GM21619 (cell line): ENCODE measurements at regions not wholly inside any gene's neighbourhood (a gene's known extent, or its start where the extent isn't known, plus 50 kb on each side); places are given as distances from the start of the nearest gene placed in this dataset.
"Not testable (repeated sequence)": the region's sequence is repeated elsewhere in the genome, so short reads cannot be mapped to it uniquely, and the experiment has no call there.

Source experiments
- ATAC-seq: cut with Tn5 transposase; IDR thresholded peaks from one replicate; pipeline ENCODE4 v1.9.1; 2021; ENCODE audit not compliant: unreplicated experiment

- no peak for ATAC-seq
Measured at GRCh38 chr4:65999518-65999871, 329.2 kb upstream of the EPHA5 start.

GRCh38 chr4:65998807-65999517 lies 328.7 kb upstream of the EPHA5 start:
- ATAC-seq, result not testable (repeated sequence)

GRCh38 chr4:65983061-65983460 lies 312.8 kb upstream of the EPHA5 start:
- no peak for ATAC-seq

GRCh38 chr4:65976287-65976686 lies 306.0 kb upstream of the EPHA5 start:
- ATAC-seq, result no peak

GRCh38 chr4:65973186-65973585 lies 302.9 kb upstream of the EPHA5 start:
- no peak for ATAC-seq

DNA sequence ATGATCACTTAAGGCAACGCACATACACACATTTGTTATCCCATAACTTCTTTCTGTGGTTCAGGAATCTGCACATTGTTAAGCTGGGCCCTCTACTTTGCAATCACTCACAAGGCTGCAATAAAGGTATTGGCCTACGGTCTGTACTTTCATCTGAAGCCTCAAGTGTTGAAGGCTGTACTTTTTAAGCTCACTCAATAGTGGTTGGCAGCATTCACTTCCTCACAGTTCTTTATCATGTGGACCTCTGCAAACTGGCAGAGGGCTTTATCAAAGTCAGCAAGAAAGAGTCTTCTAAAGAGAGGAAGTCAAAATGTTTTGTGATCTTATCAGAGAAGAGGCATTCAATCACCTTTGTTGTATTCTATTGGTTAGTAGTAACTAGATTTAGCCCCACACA lies 301.4 kb upstream of the EPHA5 start:
- ATAC-seq, result no peak

DNA sequence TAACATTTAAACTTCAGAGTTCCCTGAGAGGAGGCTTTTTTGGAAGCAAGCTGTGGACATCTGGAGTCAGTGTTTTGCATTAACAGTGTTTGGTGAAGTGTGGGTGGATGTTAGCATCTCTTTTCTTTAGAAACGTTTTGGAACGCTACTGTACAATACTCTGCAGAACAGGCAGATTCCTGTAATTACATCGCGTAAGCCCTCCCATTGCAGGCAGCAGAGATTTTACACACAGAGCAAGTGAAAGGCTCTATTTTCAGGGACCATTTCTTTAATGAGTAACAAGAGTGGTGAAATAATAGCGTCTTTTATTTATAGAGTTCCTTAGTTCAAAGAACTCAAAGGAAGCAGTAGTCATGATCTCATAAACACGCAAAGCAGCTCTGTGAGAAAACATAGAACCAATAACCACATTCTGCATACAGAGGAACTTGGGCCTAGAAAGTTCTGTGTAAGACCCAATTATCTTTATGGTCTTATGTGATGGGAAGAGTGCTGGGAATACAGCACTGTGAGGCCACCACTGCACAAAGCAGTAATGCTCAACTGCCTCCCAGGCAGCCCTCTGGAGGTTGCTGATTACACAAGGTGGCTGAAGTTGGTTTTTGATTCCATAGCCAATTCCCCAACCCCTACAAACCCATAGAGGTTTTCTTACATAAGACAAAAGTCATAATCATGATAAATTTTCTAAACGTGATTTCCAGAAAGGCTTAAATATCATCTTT lies 298.7 kb upstream of the EPHA5 start:
- no peak for ATAC-seq

- ATAC-seq, result no peak
Measured at GRCh38 chr4:65960751-65961150, 290.5 kb upstream of the EPHA5 start.

DNA sequence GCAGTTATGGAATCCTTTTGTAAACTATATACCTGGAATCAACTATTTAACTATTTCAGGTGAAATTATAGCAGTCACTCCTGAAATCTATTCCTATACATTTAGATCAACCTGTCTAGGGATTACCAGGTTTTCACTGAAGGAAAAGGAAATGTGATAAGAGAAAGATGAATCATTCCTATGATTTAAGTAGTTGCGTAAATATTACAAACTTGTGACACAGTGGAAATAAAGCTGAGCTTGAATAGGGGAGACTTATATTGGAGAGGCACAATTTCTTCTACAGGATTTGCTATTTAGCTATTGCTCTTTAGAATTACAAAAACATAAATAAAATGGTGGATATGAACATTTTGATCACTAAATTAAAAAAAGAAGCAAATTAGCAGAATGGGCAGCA lies 284.1 kb upstream of the EPHA5 start:
- no peak for ATAC-seq

- no peak for ATAC-seq
Measured at GRCh38 chr4:65951177-65951576, 280.9 kb upstream of the EPHA5 start.

- no peak for ATAC-seq
Measured at GRCh38 chr4:65943076-65943475, 272.8 kb upstream of the EPHA5 start.

GRCh38 chr4:65924843-65925242 lies 254.6 kb upstream of the EPHA5 start:
- ATAC-seq, result no peak

GRCh38 chr4:65923616-65924015 lies 253.3 kb upstream of the EPHA5 start:
- no peak for ATAC-seq

GRCh38 chr4:65921180-65921579 lies 250.9 kb upstream of the EPHA5 start:
- no peak for ATAC-seq

- no peak for ATAC-seq
Measured at GRCh38 chr4:65918872-65919271, 248.6 kb upstream of the EPHA5 start.

- no peak for ATAC-seq
Measured at GRCh38 chr4:65918212-65918611, 247.9 kb upstream of the EPHA5 start.

DNA sequence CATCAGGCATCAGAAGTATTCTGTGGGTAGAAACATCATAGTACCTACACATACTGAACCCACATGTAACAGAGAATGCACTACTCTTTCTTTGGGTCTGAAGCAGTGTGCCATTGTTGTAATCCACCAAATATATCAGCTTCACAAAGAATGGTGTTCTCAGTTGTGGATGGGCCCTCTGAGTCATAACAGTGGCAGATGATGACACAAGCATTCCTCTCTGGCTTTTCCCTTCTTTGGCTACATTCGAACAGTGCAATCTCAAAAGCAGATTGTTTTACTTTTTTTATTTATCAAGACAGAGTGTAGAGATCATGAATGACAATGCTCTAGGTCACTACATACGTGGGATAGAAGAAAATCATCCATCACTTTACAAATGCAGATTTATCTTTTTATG lies 247.2 kb upstream of the EPHA5 start:
- no peak for ATAC-seq

- ATAC-seq, result no peak
Measured at GRCh38 chr4:65911720-65912119, 241.4 kb upstream of the EPHA5 start.

GRCh38 chr4:65893957-65894755 lies 223.9 kb upstream of the EPHA5 start:
- ATAC-seq, result no peak

DNA sequence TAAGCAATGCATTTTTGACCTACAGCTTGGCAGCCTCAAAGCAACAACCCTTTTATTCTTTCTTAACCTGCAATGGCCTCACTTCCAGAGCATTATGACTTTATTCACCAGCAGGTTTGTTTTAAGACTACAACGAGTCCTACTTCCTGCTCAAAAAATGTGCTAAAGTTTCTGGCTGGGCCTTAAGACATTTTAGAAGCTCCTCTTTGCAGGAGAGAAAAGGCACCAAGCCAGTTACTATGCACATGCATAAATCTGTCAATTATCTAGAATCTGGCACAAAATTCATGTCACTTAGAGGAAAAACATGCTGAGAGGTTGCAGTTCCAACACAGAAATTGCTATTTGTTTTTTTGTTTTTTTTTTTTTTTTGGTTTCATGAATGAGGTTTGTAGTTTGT lies 223.0 kb upstream of the EPHA5 start:
- ATAC-seq, result no peak

GRCh38 chr4:65880594-65880993 lies 210.3 kb upstream of the EPHA5 start:
- no peak for ATAC-seq
